ENCODE measurements at regions not wholly inside any gene's neighbourhood (a gene's known extent, or its start where the extent isn't known, plus 50 kb on each side); places are given as distances from the start of the nearest gene placed in this dataset.

DNA sequence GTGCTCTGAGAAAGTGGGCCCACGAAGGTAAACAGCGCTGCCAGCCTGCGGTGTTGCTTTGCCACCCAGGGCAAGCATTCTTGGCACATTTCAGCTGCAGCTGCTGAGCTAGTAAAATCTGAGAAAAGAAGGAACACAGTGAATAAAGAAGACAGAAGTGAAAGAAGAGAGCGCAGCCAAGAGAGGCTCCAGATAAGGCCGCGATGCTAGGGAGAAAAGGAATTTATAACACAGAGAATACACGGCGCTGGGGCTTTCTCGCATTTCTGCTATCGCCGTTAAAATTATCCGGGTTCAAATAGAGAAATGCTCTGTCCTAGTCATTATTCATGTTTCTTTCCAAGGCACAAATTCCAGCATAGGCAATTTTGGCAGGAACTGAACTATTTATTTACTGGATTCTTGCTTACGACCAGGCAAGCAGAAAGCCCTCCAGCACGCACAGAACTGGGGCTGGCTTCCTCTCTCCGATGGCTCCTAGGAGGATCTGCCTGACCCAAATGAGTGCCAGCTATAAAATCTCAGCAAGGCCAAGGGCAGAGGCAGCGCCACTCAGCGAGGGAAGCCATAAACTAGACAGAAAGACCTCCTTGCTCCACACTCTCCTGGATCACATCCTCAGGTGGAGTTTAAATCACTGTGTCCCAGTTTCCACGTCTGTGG, 111.2 kb downstream of the ATPSCKMT start (continued):
- TF ChIP-seq, protein P1, sequence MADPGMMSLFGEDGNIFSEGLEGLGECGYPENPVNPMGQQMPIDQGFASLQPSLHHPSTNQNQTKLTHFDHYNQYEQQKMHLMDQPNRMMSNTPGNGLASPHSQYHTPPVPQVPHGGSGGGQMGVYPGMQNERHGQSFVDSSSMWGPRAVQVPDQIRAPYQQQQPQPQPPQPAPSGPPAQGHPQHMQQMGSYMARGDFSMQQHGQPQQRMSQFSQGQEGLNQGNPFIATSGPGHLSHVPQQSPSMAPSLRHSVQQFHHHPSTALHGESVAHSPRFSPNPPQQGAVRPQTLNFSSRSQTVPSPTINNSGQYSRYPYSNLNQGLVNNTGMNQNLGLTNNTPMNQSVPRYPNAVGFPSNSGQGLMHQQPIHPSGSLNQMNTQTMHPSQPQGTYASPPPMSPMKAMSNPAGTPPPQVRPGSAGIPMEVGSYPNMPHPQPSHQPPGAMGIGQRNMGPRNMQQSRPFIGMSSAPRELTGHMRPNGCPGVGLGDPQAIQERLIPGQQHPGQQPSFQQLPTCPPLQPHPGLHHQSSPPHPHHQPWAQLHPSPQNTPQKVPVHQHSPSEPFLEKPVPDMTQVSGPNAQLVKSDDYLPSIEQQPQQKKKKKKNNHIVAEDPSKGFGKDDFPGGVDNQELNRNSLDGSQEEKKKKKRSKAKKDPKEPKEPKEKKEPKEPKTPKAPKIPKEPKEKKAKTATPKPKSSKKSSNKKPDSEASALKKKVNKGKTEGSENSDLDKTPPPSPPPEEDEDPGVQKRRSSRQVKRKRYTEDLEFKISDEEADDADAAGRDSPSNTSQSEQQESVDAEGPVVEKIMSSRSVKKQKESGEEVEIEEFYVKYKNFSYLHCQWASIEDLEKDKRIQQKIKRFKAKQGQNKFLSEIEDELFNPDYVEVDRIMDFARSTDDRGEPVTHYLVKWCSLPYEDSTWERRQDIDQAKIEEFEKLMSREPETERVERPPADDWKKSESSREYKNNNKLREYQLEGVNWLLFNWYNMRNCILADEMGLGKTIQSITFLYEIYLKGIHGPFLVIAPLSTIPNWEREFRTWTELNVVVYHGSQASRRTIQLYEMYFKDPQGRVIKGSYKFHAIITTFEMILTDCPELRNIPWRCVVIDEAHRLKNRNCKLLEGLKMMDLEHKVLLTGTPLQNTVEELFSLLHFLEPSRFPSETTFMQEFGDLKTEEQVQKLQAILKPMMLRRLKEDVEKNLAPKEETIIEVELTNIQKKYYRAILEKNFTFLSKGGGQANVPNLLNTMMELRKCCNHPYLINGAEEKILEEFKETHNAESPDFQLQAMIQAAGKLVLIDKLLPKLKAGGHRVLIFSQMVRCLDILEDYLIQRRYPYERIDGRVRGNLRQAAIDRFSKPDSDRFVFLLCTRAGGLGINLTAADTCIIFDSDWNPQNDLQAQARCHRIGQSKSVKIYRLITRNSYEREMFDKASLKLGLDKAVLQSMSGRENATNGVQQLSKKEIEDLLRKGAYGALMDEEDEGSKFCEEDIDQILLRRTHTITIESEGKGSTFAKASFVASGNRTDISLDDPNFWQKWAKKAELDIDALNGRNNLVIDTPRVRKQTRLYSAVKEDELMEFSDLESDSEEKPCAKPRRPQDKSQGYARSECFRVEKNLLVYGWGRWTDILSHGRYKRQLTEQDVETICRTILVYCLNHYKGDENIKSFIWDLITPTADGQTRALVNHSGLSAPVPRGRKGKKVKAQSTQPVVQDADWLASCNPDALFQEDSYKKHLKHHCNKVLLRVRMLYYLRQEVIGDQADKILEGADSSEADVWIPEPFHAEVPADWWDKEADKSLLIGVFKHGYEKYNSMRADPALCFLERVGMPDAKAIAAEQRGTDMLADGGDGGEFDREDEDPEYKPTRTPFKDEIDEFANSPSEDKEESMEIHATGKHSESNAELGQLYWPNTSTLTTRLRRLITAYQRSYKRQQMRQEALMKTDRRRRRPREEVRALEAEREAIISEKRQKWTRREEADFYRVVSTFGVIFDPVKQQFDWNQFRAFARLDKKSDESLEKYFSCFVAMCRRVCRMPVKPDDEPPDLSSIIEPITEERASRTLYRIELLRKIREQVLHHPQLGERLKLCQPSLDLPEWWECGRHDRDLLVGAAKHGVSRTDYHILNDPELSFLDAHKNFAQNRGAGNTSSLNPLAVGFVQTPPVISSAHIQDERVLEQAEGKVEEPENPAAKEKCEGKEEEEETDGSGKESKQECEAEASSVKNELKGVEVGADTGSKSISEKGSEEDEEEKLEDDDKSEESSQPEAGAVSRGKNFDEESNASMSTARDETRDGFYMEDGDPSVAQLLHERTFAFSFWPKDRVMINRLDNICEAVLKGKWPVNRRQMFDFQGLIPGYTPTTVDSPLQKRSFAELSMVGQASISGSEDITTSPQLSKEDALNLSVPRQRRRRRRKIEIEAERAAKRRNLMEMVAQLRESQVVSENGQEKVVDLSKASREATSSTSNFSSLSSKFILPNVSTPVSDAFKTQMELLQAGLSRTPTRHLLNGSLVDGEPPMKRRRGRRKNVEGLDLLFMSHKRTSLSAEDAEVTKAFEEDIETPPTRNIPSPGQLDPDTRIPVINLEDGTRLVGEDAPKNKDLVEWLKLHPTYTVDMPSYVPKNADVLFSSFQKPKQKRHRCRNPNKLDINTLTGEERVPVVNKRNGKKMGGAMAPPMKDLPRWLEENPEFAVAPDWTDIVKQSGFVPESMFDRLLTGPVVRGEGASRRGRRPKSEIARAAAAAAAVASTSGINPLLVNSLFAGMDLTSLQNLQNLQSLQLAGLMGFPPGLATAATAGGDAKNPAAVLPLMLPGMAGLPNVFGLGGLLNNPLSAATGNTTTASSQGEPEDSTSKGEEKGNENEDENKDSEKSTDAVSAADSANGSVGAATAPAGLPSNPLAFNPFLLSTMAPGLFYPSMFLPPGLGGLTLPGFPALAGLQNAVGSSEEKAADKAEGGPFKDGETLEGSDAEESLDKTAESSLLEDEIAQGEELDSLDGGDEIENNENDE (IDR thresholded peaks at IDR 0.05; ENCODE audit: insufficient replicate concordance, low read length) = no peak
- TF ChIP-seq JUND (IDR thresholded peaks at IDR 0.05; ENCODE audit: low read length) = no peak
- TF ChIP-seq SP1 (IDR thresholded peaks at IDR 0.05; ENCODE audit: low read depth, low read length) = no peak
- TF ChIP-seq KDM5A (IDR thresholded peaks at IDR 0.05; ENCODE audit: low read length) = no peak
- no peak for TF ChIP-seq BACH1 (IDR thresholded peaks at IDR 0.05; ENCODE audit: low read length)
- no peak for TF ChIP-seq MAFK (IDR thresholded peaks at IDR 0.05; ENCODE audit: low read depth, low read length)
- no peak for TF ChIP-seq HDAC2 (IDR thresholded peaks at IDR 0.05; ENCODE audit: borderline replicate concordance in 1 of 2, low read depth in 2 of 2, low read length in 2 of 2)
- TF ChIP-seq EP300 (IDR thresholded peaks at IDR 0.05; ENCODE audit: borderline replicate concordance in 1 of 2, low read depth in 2 of 2, low read length in 2 of 2) = no peak
- TF ChIP-seq KDM4A (IDR thresholded peaks at IDR 0.05; ENCODE audit: low read depth, low read length, severe bottlenecking) = no peak
